Activated CD8-positive, alpha-beta memory T cell treated with anti-CD3 and anti-CD28 coated beads for 48 hours (primary cell): ENCODE measurements at regions not wholly inside any gene's neighbourhood (a gene's known extent, or its start where the extent isn't known, plus 50 kb on each side); places are given as distances from the start of the nearest gene placed in this dataset.

Source experiments
- DNase-seq, 3 experiments: peaks; one replicate each; pipeline ENCODE4 v3.0.0-alpha.2; 2020; ENCODE audit warnings: low read depth in 2 of 3, low spot score in 2 of 3

DNA sequence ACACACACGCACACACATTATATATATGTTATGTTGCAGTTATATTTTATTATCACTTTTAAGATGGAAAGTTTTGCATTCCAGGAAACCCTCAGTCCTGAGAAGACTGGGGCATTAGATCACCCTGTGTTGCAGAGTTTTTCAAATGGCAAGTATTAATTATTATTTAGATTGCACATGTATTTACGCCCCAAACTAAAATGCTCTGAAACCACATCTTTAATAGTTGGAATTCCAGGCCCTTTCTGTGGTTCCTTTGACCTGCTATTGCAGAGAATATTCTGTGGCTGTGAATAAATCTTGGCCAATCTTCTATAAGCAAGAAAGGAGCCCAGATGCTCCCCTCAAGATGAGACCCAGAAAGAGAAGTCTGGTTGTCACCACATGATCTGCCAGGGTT, 427.0 kb upstream of the TNP1 start:
- DNase-seq, result no peak

DNA sequence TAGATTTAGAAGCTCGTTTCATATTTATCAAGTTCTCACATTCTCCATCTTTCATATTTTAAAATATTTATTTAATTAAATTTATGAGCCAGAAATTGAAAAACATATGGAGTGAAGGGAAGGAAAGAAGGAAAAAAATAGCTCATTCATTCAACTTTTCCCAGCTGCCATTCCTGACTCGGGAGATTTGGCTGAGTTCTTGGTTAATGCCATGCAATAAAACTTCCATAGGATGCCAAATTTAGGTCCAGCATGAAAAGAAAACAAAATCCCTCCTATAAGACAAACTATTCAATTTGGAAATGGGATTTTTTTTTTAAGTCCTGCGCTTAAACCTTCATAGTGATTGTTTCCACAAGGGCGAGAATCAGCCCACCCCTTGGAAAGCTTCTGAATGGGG, 426.1 kb upstream of the TNP1 start:
- no peak for DNase-seq

DNA sequence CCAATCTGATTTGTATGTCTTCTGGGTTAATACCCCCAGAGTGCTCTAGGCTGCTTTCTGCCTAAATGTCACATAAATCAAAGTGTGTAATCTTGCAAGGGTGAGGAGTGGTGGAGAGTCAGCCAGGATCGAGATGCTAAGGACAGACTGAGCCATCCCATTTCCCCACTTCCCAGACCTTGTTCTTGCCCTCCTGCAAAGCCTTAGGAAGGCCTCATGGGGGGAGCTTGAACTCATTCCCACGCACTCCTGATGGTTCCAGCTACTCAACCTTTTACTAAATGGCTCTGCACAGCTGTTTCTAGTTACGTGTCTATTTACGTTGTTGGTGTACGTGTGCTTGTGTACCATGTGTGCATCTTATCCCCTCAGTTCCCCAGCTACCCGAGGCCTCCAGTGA, 423.6 kb upstream of the TNP1 start:
- DNase-seq, result no peak

DNA sequence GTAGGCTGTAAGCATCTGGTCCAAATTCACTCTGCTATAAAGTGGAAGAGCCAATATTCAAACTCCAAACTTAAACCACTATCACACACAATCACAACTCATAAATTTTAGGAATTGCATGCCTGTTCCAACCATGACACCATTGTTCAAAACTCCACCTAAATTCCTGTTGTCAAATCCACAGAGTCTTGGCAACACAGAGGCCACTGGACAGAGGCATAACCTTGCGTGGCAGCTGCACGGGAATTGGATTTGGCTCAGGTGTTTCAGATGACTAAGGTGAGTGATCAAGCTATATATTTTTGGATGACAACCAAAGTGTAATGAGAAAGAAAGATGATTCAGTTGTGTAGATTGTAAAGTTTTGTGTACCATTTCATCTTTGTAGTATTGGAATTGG, 422.7 kb upstream of the TNP1 start:
- DNase-seq, result no peak

DNA sequence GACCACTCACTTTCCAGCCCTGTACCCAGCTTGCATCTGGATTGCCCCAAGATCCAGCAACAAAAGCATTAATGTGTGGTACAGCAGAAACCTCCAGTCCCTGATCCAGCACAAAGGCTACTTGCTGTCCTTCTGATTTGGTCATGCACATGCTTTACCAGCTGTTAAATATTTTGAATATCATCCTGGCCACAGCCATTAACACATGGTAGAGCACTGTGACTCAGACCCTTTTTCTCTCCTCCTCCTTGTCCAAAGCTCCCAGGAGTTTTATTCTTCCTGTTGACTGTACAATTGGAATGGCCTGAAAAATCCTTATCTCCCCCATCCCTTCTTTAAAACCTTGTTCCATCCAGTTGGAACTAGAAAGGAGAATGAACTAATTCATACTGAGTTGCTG, 419.7 kb upstream of the TNP1 start:
- no peak for DNase-seq

DNA sequence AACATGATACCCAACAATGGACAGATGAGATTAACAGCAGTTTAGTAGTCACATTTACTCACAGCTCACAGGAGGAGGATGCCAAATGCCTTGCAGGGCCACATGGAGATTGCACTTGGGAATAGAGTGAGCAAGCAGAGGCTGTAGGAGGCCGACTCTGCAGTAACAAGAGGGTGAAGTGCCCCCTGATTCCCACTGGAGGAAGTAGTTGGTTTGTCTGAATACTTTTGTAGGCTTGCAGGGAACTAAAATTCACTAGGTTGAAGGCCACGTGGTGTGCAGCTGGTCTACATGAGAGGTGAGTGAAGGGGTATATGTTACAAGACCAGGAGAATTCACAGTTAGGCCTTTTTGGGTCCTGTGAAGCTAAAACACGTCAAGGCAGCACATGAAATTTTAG, 419.3 kb upstream of the TNP1 start:
- no peak for DNase-seq

DNA sequence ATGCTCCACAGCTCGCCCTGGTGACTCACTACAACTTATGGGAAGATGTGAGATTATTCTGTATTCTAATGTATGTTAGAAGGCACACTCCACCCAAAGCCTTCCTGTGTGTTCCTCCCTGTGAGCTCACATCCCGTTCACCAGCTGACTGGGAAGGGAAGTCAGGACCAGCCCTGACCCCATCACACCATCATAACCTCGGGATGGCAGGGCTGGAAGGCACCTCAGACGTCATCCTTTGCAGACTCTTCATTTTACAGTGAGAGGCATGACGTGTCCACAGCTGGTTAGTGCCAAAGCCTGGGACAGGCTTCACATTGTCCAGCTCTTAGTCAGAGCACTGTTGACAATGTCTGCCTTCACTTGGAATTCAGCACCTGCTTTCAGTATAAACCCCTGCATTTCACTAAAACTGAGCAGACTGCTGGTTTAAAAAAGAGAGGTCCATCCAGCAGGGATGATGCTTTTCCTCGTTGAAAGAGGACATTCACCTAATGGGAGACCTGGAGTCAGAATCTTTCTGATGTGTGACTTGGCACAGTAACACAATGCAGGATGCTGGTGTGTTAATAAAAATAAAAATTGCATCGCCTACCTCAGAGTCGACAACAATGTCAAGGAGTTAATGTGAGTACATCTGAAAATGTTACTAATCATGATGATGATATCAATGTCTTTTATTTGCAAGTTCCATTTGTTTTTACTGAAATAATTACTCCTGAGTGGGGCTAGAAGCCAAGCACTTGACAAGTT, 418.0 kb upstream of the TNP1 start:
- no peak for DNase-seq

DNA sequence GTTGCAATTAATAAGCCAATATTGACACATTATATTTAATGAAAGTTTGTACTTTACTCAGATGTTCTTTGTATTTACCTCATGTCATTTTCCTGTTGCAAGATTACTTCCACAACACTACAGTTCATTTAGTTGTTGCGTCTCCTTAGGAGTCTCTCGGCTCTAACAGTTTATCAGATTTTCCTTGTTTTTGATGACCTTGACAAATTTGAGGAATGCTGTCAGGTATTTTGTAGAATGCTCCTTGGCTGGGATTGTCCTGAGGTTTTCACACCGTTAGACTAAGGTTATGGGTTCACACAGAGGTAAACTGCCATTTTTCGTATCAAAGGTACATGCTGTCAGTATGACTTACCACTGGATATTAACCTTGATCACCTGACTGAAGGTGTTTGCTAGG, 416.6 kb upstream of the TNP1 start:
- DNase-seq, result no peak

DNA sequence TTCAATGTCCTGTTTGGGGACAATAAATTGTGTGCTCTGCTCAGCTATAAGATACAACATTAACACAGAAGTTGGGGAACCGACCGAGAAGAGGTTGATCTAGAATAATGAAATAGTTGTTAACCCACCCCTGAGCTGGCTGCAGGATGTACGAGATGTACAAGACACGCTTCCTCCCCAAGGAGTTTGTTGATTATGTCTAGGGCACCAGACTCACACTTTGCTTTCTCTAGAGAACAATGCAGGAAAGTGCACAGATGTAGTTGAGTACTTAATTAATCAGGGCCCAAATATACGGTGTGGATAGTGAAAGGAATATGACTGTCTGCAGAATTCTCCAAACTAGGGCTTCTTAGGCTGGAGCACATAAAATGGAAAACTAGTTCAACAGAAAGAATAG, 415.2 kb upstream of the TNP1 start:
- no peak for DNase-seq

DNA sequence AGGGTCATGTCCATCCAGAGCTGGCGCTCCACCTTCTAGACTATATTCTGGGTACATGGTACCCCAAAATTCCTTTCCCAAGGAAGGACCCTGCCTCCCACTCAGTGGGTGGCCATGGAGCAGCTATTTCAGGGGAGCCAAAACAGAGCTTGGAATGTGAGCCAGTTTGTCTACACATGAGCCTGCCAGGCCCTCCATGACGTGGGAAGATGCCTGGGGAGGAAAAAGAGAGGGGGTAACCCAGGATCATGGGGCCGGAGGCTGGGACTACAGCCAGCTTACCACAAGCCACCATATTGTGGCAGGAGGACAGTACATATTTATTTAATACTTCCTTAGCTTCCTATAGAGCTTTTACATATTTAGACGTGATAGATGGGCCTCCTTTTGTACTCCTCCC, 414.7 kb upstream of the TNP1 start:
- no peak for DNase-seq

DNA sequence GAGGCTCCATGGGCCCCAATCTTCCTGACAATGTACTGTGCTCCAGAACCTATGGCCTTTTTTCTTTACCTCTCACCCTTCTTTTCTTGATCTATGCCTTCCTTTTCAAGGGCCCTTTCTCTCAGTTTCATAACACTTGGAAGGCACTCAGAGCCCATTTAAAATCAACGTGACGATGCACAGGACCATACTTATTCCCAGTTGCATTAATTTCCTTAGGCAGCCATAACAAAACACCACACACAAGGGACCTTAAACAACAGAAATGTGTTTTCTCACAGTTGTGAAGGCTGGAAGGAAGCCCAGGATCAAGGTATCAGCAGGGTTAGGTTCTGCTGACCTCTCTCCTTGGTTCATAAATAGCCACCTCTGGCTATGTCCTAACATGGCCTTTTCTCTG, 414.0 kb upstream of the TNP1 start:
- DNase-seq, result no peak

DNA sequence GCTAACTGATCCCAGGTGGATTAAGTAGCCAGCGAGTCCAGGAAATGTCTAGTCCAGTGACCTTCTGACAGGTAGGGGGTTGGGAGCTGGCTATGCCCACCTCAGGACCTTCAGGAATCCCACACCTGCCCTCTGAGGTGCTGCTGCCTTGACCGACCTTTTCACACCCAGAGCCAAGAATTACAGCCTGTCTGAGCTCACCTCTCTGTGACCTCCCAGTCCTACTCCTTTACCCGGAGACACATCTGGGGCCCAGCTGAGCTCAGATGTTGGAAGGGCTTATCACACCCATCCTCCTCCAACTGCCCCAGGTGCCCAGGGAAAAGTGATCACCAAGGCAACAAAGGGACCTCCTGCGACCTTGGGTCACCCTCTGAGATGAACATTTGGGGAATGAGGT, 413.3 kb upstream of the TNP1 start:
- no peak for DNase-seq

DNA sequence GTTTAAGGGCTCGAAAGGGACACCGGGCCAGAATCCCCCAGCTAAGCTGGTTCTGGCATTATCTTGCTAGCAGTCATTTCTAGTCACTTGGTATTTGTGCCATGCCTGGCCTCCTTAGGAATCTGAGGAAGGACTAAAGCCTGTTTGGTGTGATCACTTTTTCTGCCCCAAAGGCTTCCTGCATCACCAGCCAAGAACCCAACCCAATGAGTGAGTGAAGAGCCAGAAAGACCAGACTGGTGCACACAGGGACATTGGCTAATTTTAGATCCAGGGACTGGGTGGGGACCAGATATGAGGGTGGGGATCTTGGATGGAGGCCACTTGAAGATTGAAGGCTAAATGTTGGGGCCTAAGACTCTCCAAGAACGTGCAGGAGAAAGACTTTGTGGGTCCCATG, 411.9 kb upstream of the TNP1 start:
- DNase-seq, result no peak

DNA sequence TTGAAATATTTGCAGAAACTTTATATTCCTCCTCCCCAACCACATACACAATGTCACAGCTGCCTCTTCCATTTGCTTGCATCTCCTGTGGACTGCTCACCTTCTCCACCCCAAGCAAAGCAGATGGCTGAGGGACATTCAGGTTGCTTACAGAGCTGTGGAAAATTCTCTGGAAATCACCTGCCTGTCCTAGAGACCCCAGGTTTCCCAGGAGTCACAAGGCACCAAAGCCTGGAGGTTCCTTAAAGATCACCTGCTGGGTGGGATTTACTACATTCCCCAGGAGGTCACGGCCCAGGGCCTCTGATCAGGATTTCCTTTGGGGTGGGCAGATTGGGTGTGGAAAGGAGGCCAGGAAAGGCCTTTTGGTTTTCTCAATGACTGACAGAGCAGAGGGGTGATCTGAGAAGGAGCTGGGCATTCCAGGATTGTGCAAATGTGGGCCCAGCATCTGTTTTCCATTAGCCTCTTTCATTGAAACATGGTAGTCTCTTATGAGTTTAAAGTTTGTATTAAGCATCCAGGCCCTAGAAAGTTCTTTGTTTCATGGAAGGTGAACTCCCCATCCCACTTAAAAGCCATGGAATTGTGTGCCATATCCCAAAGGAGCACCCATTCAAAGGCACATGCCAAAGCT, 410.7 kb upstream of the TNP1 start:
- DNase-seq, result no peak

DNA sequence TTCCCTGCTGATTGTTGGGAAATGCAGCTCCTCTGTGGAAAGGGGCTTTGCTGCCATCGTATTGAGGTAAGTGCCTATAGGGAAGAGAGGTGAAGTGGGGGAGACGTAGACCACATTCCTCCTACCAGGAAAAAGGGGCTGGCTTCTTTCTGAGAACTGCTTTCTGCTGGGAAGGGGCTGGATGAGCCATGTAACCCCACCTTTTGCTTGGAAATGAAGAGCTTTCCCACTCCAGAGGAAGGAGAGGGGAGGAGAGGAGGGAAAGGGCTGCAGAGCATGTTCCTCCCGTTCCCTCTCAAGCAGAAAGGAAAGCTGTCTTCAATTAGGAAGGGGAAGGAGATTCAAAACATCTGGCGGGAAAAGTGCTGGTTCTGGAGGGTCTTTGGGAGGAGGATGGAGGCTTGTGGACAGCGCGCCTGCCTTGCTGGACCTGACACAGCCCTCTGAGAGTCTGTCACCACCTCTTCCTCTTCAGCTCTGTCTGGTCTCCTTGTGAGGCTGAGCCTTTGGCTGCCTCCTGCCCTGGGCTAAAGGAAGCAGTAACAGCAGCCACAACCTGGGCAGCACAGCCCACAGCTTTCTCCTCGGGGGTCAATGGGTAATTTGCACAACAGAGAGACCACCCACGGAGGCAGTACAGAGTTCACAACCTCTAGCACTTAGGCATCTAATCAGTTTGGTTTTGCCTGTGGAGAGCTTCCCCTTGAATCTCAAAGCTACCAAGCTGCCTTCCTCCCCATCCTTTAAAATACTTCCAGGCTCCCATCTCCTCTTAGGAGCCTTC, 410.0 kb upstream of the TNP1 start:
- no peak for DNase-seq

DNA sequence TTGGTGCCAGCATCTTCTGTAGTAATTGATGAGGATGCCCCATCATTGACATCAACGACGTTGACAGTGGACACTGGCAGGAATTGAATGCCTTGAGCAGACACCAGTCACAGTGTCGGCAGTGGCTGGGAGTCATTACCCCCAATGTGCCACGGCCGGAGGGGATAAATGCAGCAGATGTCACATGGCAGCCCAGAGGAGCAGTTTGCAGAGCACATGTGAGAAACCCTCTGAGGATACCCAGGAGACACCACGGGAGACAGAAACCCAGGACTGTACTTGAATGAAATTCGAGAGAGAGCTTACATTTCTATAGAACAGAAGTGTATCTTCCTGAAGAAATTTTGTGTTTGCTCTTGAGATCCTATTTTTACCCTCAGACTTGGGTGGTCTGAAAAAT, 409.1 kb upstream of the TNP1 start:
- DNase-seq, result no peak

DNA sequence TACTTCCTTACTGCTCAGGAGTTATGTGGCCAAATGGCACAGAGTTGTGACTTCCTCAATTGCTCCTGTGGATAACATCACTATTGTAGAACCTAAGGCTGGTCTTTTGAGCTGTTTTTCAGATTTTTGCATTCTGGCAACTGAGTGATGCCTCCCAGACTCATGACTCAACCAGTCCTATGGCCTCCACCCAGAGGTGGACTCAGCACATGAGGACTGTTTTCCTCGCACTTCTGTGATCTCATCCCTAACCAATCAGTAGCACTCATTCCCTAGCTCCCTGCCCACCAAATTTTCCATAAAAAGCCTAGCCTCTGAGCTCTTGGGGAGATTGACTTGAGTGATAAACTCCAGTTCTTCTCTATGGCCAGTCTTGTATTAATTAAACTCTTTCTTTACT, 407.9 kb upstream of the TNP1 start:
- no peak for DNase-seq

DNA sequence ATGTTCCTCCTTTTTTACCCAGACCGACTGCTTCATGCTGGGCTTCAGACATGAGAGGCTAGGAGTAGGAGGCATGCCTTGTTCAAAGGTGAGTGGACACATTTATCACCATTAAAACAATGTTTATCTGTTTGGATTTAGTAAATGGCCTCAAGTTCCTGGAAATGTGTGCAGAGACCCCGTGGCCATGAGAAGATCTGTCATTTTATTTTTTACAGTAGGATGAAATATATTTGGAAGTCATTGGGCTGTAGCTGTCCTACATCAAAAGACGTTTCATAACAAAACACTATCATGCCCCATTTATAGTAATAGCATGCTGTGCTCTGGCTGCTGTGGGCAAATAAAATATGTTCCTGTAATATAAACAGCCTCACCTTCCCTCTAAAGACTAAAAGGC, 403.9 kb upstream of the TNP1 start:
- DNase-seq, result no peak

DNA sequence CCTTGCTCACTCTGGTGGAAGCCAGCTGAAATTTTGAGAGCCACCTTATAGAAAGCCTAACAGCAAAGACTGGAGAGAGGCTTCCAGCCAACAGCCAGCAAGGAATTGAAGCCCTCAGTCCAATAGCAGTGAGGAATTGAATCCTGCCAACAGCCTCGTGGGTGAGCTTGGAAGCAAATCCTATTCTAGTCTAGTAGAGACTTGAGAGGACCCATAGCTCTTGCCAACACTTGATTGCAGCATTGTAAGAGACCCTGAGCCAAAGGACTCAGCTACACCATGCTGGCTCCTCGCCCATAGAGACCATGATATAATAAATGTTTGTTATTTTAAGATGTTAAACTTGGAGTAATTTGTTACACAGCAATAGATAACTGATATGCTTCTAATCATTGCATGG, 403.0 kb upstream of the TNP1 start:
- DNase-seq, result no peak

DNA sequence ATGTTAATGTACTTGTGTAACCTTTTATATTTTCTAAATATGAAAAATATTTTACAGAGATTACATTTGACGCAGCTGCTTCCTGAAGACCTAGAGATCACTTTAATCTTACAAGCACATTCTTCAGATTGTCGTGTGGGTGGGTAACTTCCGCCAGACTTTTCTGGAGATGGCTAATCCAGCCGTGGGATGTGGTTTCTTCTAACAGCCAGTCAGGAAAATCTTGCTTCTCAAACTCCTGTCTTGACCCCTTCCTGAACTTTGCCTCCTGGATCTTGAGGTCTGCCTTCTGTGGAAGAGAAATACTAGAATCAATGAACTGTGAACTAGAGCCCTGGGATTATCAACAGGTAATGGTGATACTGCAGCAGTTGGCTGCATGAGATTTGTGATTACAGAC, 401.6 kb upstream of the TNP1 start:
- no peak for DNase-seq

DNA sequence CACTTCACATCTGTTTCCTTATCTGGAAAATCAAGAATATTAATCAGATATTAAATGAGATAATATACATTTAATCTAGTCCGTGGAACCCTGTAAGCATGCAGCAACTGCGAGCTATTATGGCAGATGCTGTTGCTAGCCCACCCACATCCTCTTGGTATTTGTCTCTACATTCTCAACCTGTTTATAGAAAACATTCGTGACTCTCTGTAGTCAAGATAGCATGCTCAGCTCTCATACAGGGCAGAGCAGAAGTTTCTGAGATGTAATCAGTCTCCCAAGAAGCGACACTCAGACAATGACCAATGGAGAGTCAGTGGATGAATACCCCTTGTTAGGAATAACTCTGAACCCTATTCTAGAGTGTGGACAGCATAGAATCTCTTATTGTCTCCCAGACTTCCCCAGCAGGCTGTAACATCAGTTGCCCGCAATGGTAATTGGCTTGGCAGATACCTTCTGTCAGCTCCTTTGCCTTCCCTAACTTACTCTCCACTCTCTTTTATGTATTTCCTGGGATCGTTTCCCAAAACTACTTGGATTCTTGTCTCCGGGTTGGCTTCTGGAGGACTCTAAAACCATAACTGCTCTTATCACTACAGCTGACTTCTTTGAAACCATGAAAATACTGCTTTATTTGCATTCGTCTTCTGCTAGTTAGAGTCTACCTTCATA, 400.7 kb upstream of the TNP1 start:
- DNase-seq, result no peak

DNA sequence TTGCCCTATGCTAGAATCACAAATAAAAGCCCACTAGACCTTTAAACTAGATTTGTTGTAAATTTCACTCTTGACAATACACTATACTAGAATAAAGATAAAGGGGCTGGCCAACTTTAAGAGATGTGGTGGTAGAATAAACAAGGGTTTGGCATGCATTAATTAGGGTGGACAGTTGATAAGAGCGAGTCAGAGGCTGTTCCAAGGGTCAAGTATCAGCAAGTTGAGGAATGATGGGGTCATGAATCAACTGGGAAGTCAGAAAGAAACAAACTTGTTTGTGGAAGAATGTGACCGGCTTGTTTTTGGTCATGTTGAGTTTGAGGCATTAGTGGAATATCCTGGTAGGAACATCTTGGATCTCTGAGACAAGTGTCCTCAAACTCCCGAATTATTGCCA, 398.3 kb upstream of the TNP1 start:
- DNase-seq, result no peak
